HL-60/S4 (cell line): ENCODE measurements at regions not wholly inside any gene's neighbourhood (a gene's known extent, or its start where the extent isn't known, plus 50 kb on each side); places are given as distances from the start of the nearest gene placed in this dataset.

Experiments
- in situ Hi-C: fragments of 300-500 bp; cut with MboI; formaldehyde crosslinking; loops from 2 replicates; pipeline ENCODE4 v1.14.3; 2022; ENCODE audit warnings: low sequenced_read_pairs

GRCh38 chr7:17507717-17508116 lies 209.3 kb downstream of the AHR start:
- in situ Hi-C loops = no loop called here

- in situ Hi-C loops = no loop called here
These were observed 213.8 kb downstream of the AHR start for GRCh38 chr7:17512181-17512675.

GRCh38 chr7:17516771-17517170 lies 218.3 kb downstream of the AHR start:
- in situ Hi-C loops = no loop called here

- in situ Hi-C loops = no loop called here
These were observed 222.5 kb downstream of the AHR start for GRCh38 chr7:17520941-17521340.

GRCh38 chr7:17521437-17521836 lies 223.0 kb downstream of the AHR start:
- in situ Hi-C loops = no loop called here

GRCh38 chr7:17523813-17524739 lies 225.6 kb downstream of the AHR start:
- in situ Hi-C loops = no loop called here

- in situ Hi-C loops = no loop called here
These were observed 226.3 kb downstream of the AHR start for GRCh38 chr7:17524746-17525145.

- in situ Hi-C loops = no loop called here
These were observed 228.2 kb downstream of the AHR start for GRCh38 chr7:17526621-17527020.

- in situ Hi-C loops = no loop called here
These were observed 230.2 kb downstream of the AHR start for GRCh38 chr7:17528636-17529035.

GRCh38 chr7:17530244-17530643 lies 231.8 kb downstream of the AHR start:
- in situ Hi-C loops = no loop called here

GRCh38 chr7:17530741-17531421 lies 232.4 kb downstream of the AHR start:
- in situ Hi-C loops = no loop called here

GRCh38 chr7:17532861-17533404 lies 234.5 kb downstream of the AHR start:
- in situ Hi-C loops = no loop called here

- in situ Hi-C loops = no loop called here
These were observed 235.9 kb downstream of the AHR start for GRCh38 chr7:17534348-17534747.

- in situ Hi-C loops = no loop called here
These were observed 237.3 kb downstream of the AHR start for GRCh38 chr7:17535776-17536175.

- in situ Hi-C loops = no loop called here
These were observed 245.9 kb downstream of the AHR start for GRCh38 chr7:17544401-17544800.

- in situ Hi-C loops = no loop called here
These were observed 246.9 kb downstream of the AHR start for GRCh38 chr7:17545348-17545747.

GRCh38 chr7:17546189-17546588 lies 247.7 kb downstream of the AHR start:
- in situ Hi-C loops = no loop called here

- in situ Hi-C loops = no loop called here
These were observed 248.1 kb downstream of the AHR start for GRCh38 chr7:17546592-17546991.

- in situ Hi-C loops = no loop called here
These were observed 249.7 kb downstream of the AHR start for GRCh38 chr7:17548014-17548653.

- in situ Hi-C loops = no loop called here
These were observed 251.0 kb downstream of the AHR start for GRCh38 chr7:17549406-17549805.

- in situ Hi-C loops = no loop called here
These were observed 253.9 kb downstream of the AHR start for GRCh38 chr7:17552373-17552772.
